PC-3 (cell line): ENCODE measurements at regions not wholly inside any gene's neighbourhood (a gene's known extent, or its start where the extent isn't known, plus 50 kb on each side); places are given as distances from the start of the nearest gene placed in this dataset.

Experiments used
- EZH2 ChIP-seq: fragments of 300-600 bp; sonication (generic); IDR thresholded peaks from one replicate; pipeline ENCODE4 v1.6.1; 2017; ENCODE audit warnings: antibody characterized with exemption, mild to moderate bottlenecking, low read length; ENCODE audit not compliant: unreplicated experiment
- TF ChIP-seq, protein P1 (sequence below): fragments of 300-600 bp; sonication (generic); conservative IDR thresholded peaks from 2 replicates; pipeline ENCODE4 v1.5.1; 2017; ENCODE audit warnings: antibody characterized with exemption, low read depth, mild to moderate bottlenecking, low read length

DNA sequence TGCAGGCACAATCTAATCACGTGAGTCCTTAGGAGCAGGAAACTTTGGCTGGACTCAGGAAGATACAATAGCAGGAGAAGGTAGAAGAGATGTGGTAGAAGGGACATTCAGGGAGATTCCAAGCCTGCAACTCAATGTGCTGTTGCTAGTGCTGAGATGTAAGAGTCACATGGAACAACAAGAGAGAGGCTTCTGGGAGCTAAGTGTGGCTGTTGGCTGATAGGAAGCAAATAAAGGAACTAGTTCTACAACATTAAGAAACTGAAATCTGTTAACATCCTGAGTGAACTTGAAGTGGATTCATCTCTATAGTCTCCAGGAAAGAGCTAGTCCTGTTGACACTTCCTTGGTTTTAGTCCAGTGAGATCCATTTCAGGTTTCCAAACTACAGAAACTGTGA, 1207.4 kb downstream of the ADGRL3 start:
- TF ChIP-seq, protein P1, sequence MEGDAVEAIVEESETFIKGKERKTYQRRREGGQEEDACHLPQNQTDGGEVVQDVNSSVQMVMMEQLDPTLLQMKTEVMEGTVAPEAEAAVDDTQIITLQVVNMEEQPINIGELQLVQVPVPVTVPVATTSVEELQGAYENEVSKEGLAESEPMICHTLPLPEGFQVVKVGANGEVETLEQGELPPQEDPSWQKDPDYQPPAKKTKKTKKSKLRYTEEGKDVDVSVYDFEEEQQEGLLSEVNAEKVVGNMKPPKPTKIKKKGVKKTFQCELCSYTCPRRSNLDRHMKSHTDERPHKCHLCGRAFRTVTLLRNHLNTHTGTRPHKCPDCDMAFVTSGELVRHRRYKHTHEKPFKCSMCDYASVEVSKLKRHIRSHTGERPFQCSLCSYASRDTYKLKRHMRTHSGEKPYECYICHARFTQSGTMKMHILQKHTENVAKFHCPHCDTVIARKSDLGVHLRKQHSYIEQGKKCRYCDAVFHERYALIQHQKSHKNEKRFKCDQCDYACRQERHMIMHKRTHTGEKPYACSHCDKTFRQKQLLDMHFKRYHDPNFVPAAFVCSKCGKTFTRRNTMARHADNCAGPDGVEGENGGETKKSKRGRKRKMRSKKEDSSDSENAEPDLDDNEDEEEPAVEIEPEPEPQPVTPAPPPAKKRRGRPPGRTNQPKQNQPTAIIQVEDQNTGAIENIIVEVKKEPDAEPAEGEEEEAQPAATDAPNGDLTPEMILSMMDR: no peak
- TF ChIP-seq EZH2: no peak
